GM23338 (cell line): ENCODE measurements at regions not wholly inside any gene's neighbourhood (a gene's known extent, or its start where the extent isn't known, plus 50 kb on each side); places are given as distances from the start of the nearest gene placed in this dataset.

ENCODE experiments used
- ATAC-seq: fragments of 200-7000 bp; cut with Tn5 transposase; 3 replicates; pipeline ENCODE4 v1.9.1; 2020
- DNase-seq: peaks from one replicate; pipeline ENCODE4 v3.0.0-alpha.2; 2015; ENCODE audit warnings: low spot score
- H2AFZ ChIP-seq: fragments of 200-600 bp; sonication (generic); 2 replicates; pipeline ENCODE4 v1.8.0; 2016; ENCODE audit warnings: antibody characterized with exemption, mild to moderate bottlenecking, moderate library complexity
- H3F3A ChIP-seq: fragments of 200-600 bp; sonication (generic); replicated peaks from 2 replicates; pipeline ENCODE4 v1.8.0; 2017; ENCODE audit warnings: antibody characterized with exemption, mixed run types, low read depth
- H3K27ac ChIP-seq: fragments of 200-600 bp; sonication (generic); 2 replicates; pipeline ENCODE4 v1.6.1; 2016; ENCODE audit warnings: low read depth
- H3K27me3 ChIP-seq: fragments of 200-600 bp; sonication (generic); 2 replicates; pipeline ENCODE4 v1.8.0; 2016; ENCODE audit warnings: mild to moderate bottlenecking, mixed run types, moderate library complexity; ENCODE audit not compliant: insufficient read depth
- H3K36me3 ChIP-seq: fragments of 200-600 bp; sonication (generic); 2 replicates; pipeline ENCODE4 v1.8.0; 2016; ENCODE audit warnings: mild to moderate bottlenecking; ENCODE audit not compliant: insufficient read depth
- H3K4me1 ChIP-seq: fragments of 200-600 bp; sonication (generic); 2 replicates; pipeline ENCODE4 v1.8.0; 2016; ENCODE audit warnings: mild to moderate bottlenecking, moderate library complexity; ENCODE audit not compliant: insufficient read depth
- H3K4me2 ChIP-seq: fragments of 200-600 bp; sonication (generic); 2 replicates; pipeline ENCODE4 v1.7.1; 2017; ENCODE audit warnings: mixed run types
- H3K4me3 ChIP-seq: fragments of 200-600 bp; sonication (generic); 2 replicates; pipeline ENCODE4 v1.6.1; 2016; ENCODE audit warnings: mixed run types
- H3K79me2 ChIP-seq: fragments of 200-600 bp; sonication (generic); replicated peaks from 2 replicates; pipeline ENCODE4 v1.8.0; 2017; ENCODE audit warnings: mild to moderate bottlenecking; ENCODE audit not compliant: insufficient read depth
- H3K9me2 ChIP-seq: fragments of 200-600 bp; sonication (generic); 2 replicates; pipeline ENCODE4 v1.8.0; 2017; ENCODE audit not compliant: insufficient read depth
- H4K20me1 ChIP-seq: fragments of 200-600 bp; sonication (generic); replicated peaks from 2 replicates; pipeline ENCODE4 v1.8.0; 2017; ENCODE audit warnings: mild to moderate bottlenecking; ENCODE audit not compliant: insufficient read depth
- H3K27ac Mint-ChIP-seq: 2 replicates; pipeline ENCODE4 v1.8.0; 2020; ENCODE audit warnings: inconsistent platforms, mild to moderate bottlenecking, moderate library complexity, mixed read lengths
- H3K27me3 Mint-ChIP-seq: 3 replicates; pipeline ENCODE4 v1.8.0; 2022; ENCODE audit warnings: low read depth, mild to moderate bottlenecking, moderate library complexity, mixed read lengths, inconsistent platforms; ENCODE audit not compliant: insufficient read depth, poor library complexity
- H3K36me3 Mint-ChIP-seq: 3 replicates; pipeline ENCODE4 v1.8.0; 2021; ENCODE audit warnings: low read depth, mild to moderate bottlenecking, inconsistent platforms, moderate library complexity, mixed read lengths
- H3K4me1 Mint-ChIP-seq: 3 replicates; pipeline ENCODE4 v1.8.0; 2020; ENCODE audit warnings: mild to moderate bottlenecking, inconsistent platforms, mixed read lengths
- H3K4me3 Mint-ChIP-seq: 3 replicates; pipeline ENCODE4 v1.8.0; 2021; ENCODE audit warnings: moderate library complexity, mild to moderate bottlenecking, inconsistent platforms, mixed read lengths
- H3K9me3 Mint-ChIP-seq: 3 replicates; pipeline ENCODE4 v1.8.0; 2020; ENCODE audit warnings: moderate library complexity, mild to moderate bottlenecking, inconsistent platforms, mixed read lengths
- CREB1 ChIP-seq: fragments of 250-450 bp; sonication (Bioruptor Pico); IDR thresholded peaks from 2 replicates; pipeline ENCODE4 v1.5.0; 2020; ENCODE audit warnings: low read depth, mild to moderate bottlenecking, moderate library complexity
- EZH2 ChIP-seq: fragments of 200-600 bp; sonication (generic); IDR thresholded peaks from one replicate; pipeline ENCODE4 v1.8.0; 2017; ENCODE audit warnings: antibody characterized with exemption, mild to moderate bottlenecking, low read depth; ENCODE audit not compliant: unreplicated experiment
- EZH2phosphoT487 ChIP-seq: fragments of 200-600 bp; sonication (generic); IDR thresholded peaks from one replicate; pipeline ENCODE4 v1.8.1; 2018; ENCODE audit warnings: antibody characterized with exemption; ENCODE audit not compliant: unreplicated experiment
- JUNB ChIP-seq: IDR thresholded peaks from one replicate; pipeline ENCODE4 v1.6.1; 2016; ENCODE audit warnings: antibody characterized with exemption; ENCODE audit not compliant: unreplicated experiment
- REST ChIP-seq: IDR thresholded peaks from one replicate; pipeline ENCODE4 v1.6.1; 2018; ENCODE audit warnings: antibody characterized with exemption; ENCODE audit not compliant: unreplicated experiment
- ZNF114 ChIP-seq: fragments of 250-450 bp; sonication (Bioruptor Pico); IDR thresholded peaks from 2 replicates; pipeline ENCODE4 v1.5.0; 2020; ENCODE audit warnings: mild to moderate bottlenecking, moderate library complexity
- ZNF331 ChIP-seq: fragments of 250-450 bp; sonication (Bioruptor Pico); IDR thresholded peaks from 2 replicates; pipeline ENCODE4 v1.5.0; 2020; ENCODE audit warnings: low read depth, mild to moderate bottlenecking, moderate library complexity
- ZNF462 ChIP-seq: fragments of 250-450 bp; sonication (Bioruptor Pico); IDR thresholded peaks from 2 replicates; pipeline ENCODE4 v1.5.0; 2020; ENCODE audit warnings: mild to moderate bottlenecking, moderate library complexity

GRCh38 chr9:11348366-11348765, 735.6 kb upstream of the PTPRD start:
- DNase-seq (no peak), ATAC-seq (no peak)
- no peaks in the 10 kb centered on the region for H4K20me1 ChIP-seq
- H3K79me2 ChIP-seq = no peaks in the 10 kb centered on the region
- peaks cover 11% of the 10 kb centered on the region for H3K36me3 Mint-ChIP-seq
- H3K4me1 Mint-ChIP-seq = no peaks in the 10 kb centered on the region
- no peak overlapping the region for H3K27ac ChIP-seq
- no peak overlapping the region for H3K27ac Mint-ChIP-seq
- no peaks in the 10 kb centered on the region for H3K27me3 Mint-ChIP-seq
- no peaks in the 10 kb centered on the region for H3K36me3 ChIP-seq
- no peak overlapping the region for H3K4me2 ChIP-seq
- no peak overlapping the region for H2AFZ ChIP-seq
- no peaks in the 10 kb centered on the region; the same call in 1 of the 2 replicates for H3K9me2 ChIP-seq
- H3K9me3 Mint-ChIP-seq = peaks cover 22% of the 10 kb centered on the region
- H3K4me3 ChIP-seq = no peak overlapping the region
- no peak overlapping the region for H3K4me3 Mint-ChIP-seq
- no peaks in the 10 kb centered on the region for H3F3A ChIP-seq
- H3K27me3 ChIP-seq = no peaks in the 10 kb centered on the region
- no peak for TF ChIP-seq ZNF462
- TF ChIP-seq ZNF114 (CRISPR knock-in tag) = no peak
- TF ChIP-seq EZH2phosphoT487 = no peak
- no peak for TF ChIP-seq JUNB
- no peak for TF ChIP-seq ZNF331 (CRISPR knock-in tag)
- TF ChIP-seq EZH2 = no peak
- TF ChIP-seq CREB1 (CRISPR knock-in tag) = no peak
- TF ChIP-seq REST = no peak
- no peaks in the 10 kb centered on the region for H3K4me1 ChIP-seq
